HG02623 (cell line): ENCODE measurements at regions not wholly inside any gene's neighbourhood (a gene's known extent, or its start where the extent isn't known, plus 50 kb on each side); places are given as distances from the start of the nearest gene placed in this dataset.
"Not testable (repeated sequence)": the region's sequence is repeated elsewhere in the genome, so short reads cannot be mapped to it uniquely, and the experiment has no call there.

ENCODE experiments used
- ATAC-seq: cut with Tn5 transposase; IDR thresholded peaks from one replicate; pipeline ENCODE4 v1.9.1; 2021; ENCODE audit warnings: moderate library complexity; ENCODE audit not compliant: unreplicated experiment

DNA sequence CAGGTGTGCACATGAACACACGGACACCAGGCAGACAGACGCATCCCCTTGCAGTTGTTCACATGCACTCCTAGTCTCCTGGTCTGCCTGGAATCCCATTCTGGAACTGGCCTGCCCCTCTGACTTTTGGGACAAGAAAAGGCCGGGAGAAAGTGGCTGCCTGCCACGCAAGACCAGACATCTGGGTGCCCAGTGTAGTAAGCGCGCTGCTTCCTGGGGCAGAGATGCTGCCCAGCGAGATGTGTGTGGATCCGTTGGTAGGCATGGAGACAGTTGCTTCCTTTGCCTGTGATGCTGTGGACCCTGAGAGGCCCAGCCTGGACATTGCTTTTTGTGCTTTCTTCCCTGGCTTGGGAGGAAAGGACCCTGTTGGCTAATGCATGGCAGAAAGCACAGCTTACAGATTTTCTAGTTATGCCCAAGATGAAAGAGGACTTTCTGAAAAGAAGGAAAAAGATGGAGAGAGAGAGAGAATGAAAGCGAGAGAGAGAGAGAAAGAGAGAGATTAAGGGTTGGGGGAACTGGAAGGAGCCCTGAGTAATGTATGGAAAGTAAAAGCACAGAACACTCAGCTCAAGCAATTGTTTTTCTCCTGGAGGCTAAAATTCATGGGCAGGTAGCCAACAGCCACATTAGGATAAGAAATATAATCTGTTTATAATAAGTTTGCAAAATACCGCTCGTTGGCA is 235.3 kb downstream of the BCL2L11 start:
- ATAC-seq: not testable (repeated sequence)

DNA sequence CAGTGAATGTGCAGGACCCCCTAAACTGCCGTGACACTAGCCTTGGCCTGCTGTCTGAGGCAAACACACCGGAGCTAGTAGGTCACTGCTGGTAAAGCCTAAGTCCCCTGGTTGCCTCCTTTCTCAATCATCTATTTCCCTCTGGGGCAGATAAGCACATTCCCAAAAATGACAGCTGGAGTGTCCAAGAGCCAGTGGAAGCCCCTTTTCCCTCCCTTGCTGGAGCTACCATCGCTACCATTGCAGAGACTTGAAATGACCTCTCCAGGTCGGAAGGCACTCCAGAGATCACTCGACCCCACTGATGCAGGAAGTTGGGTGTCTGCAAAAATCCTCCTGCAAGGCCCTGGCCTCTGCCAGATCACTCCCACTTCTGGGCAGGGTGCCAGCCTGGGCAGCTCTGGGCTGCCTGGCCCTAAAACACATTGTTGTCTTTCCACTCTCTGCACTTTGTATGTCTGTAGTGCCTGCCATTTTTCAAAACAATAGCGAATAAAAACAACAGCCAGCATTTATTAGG is 235.9 kb downstream of the BCL2L11 start:
- ATAC-seq: not testable (repeated sequence)

DNA sequence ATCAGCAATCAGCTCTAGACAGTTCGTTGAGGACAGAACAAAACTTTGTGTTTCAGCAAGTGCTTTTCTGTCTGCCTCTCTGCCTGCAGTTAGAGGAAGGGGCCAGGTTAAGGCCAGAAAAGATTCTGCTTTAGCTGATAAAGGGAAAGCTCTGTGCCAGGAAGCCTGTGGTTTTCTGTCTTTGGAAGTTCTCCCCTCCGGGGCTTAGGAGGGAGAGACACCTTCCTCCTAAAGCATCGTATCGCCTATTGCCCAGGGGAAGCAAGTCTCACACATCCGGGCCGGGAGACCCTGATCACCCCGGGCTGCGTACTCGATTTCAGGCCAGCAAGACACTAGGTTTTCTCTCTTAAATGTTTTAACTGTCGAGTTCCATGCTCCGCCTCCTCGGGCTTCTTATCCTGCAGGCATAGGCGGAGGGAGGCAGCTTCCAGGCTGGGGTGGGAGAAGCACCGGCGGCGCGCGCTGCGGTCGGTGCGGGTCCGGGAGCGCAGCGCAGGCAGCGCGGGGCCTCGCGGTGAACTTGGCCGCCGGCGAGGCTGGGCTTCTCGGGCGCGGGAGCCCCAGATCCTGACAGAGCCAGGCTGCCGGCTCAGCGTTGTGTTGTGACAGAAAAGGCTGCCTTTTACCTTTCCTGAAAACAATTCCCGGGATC is 245.4 kb downstream of the BCL2L11 start:
- not testable (repeated sequence) for ATAC-seq

DNA sequence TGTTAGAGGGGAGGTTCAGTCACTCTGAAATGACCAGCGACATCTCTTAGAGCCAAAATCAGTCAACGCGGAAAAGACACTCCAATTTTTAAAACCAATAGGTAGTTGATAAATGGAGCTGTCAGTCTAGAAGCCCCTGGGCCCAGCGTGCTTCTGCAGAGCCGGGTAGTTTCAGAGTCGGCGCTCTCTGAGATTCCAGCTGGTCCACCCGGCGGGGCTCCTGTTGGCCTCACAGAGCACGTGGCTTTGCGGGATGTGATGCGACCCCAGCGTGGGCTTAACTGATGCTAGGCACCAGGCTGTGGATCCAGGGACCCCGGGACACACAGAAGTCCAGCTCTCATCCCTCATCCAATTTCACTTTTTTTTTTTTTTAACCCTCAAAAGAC is 245.9 kb downstream of the BCL2L11 start:
- not testable (repeated sequence) for ATAC-seq

DNA sequence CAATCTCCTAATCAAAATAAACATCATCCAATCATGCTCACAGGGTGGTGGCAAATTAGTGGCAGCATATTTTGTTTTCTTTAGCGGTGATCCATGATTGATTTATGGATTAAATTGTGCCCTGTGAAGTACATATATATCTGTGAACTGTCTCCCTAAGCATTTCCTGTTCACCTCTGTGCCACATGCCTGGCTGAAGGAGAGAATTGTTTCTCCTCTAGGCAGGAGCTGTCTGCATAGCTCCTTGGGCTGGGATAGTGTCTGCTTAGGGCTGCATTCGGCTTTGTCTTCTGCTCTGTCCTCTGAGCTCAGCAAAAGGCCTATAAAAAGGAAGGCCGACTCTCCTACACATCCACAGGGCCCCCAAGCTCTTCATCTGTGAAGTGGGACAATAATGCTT is 246.4 kb downstream of the BCL2L11 start:
- not testable (repeated sequence) for ATAC-seq

DNA sequence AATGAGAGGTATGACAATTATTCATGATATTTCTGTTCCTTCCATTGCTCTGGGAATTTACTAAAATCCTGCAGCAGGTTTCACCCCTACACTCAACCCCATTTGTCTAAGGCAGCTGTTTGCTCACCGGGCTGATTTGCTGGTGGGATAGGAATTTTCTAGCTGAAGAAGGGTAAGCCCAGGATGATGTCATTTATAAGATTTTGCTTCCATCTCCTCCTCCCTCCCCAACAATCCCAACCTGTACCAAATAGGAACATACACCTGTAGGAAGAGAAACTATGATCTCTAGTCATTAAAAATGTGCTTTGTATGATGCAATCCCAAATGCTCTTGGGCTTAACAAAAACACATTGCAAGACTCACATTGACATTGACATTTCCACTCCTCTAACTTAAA is 247.2 kb downstream of the BCL2L11 start:
- not testable (repeated sequence) for ATAC-seq

DNA sequence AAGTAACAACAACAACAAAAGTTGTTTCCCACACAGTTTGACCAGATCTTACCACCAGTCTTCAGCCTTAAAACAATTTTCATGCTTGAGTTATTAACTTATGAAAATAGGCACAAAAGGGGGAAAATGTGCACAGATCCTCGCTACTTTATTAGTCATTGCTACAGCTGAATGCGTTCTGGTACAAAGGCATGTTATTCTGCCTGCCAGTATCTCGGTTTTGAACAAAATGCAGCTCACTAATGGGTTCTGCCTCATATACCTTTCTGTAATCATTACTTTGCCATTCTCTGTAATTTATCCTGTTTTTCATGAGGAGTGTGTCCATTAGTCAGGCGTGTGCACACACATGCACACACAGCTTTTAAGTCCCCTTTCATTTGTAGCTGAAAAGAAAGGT is 247.6 kb downstream of the BCL2L11 start:
- not testable (repeated sequence) for ATAC-seq

DNA sequence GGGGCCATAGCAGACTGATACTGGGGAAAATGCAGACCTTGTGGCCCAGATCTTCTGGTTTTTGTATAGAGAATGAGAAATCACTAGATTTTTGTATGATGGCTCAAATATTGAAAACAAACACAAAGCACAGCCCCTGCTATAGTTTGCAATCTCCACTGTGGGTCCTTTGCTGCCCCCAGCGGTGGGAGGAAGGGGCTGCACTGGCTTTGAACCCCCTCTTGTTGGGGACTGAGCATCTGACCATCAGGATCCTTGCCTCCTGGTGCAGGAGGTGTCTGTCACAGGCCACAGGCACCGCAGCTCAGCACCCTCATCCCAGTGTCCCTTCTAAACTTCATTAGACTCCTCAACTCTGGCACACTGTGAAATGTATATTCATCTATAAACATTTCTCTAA is 252.3 kb downstream of the BCL2L11 start:
- not testable (repeated sequence) for ATAC-seq

DNA sequence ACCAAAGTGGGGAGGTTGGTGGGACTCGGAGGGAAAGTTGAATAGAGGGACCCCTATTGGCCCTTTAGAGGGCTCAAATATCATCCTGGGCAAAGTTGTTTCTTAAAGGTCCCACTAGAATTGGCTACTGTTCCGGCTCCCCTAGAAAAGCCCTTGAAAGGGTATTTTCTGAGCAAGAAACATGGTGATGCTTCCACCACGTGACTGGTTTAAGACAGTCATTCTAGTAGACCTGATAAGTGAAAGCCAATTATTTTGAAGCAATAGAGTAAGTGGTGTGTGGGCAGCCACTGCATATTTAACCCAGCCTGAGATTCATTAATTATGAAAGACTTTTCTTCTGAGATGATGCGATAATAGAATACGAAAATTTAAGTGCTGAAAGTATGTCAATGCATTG is 253.3 kb downstream of the BCL2L11 start:
- ATAC-seq: not testable (repeated sequence)

DNA sequence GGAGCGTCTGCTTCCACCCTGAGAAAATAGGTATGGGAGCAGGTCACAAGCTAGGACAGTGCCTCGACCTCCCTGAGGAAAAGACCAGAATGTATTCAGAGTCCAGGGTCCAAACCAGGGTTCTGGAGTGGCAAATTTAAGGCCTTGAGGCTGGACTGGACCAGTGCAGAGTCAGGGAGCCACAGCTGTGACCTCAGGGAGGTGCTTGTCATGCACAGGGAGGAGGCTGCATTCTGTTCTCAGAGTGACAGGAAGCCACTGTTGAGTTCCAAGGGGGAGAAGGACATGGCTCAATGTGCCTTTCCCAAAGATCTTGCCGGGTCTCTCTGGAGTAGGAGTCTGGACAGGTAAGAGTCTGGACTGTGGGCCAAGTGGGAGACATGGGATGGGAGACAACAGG is 254.0 kb downstream of the BCL2L11 start:
- ATAC-seq: not testable (repeated sequence)

DNA sequence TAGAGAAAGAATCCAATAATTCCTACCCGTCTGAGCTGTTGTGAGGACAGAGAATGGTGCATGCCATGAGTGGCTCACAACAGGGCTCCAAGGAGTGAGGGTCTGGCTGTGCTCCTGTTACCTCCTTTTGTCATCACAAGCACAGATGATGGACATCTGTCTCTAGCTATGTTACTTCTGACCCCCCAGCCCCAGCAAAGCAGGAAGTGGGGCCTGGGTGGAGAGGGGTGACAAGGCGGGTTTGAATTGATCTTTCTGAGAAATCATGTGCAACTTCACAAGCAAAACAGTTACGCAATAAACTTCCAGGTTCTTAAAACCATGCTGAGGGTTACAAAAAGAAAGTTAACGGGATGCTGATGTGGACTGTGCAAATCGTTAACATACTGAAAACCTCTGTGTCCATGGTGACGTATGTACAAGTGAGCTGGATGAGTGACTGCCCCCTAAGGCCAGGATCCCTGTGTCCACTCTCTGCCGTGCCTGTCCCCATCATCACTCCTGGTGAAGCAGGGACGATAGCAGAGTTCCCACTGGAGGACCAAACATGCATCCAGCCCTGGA is 254.7 kb downstream of the BCL2L11 start:
- ATAC-seq: not testable (repeated sequence)

DNA sequence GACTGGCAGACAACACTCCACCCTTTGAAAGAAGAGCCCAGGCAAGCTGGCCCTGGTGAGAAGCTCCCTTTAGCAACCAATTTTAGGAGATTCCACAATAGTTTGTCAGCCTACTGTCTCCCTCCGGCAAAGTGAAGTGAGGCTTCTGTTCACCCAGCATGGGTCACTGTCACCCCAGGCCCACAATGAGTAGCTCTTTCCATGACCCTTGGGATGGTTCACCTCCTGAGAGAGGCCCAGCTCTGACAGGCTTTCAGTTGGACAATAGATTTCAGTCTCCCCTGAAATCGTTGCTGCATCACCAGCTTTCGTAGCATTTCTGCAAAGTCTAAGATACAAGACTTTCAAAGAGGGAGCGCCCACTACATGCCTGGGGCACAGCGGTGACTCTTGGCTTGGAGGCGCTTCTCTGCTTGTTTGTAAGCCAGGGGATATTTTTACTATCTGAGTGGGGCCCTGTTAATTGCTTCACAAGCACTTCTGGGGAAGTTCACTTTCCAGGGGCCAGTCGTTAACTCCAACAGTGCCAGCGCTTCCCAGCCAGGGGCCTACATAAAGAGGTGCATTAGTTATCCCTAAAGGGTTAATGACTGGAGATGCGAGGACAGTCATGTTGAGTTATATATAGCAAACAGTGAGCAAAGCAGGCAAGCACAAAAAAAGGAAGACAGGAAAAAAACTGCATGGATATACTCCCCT is 255.7 kb downstream of the BCL2L11 start:
- not testable (repeated sequence) for ATAC-seq

DNA sequence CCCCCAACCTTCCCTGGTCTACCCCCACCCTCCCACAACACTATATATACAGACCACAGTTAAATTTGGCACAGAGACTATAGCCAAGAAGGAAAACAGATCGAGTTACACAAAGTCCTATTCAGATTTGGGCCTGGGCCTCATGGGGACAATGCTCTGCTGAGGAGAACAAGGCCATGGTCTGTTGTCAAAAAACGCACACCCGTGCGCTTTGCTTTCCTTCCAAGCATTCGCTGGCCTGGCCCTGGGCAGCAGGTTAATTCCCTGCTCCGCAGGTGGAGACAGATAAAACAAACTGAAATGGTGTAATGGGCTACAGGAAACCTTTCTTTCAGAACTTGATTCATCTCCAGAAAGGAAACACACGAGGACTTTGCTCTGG is 256.2 kb downstream of the BCL2L11 start:
- ATAC-seq: not testable (repeated sequence)

DNA sequence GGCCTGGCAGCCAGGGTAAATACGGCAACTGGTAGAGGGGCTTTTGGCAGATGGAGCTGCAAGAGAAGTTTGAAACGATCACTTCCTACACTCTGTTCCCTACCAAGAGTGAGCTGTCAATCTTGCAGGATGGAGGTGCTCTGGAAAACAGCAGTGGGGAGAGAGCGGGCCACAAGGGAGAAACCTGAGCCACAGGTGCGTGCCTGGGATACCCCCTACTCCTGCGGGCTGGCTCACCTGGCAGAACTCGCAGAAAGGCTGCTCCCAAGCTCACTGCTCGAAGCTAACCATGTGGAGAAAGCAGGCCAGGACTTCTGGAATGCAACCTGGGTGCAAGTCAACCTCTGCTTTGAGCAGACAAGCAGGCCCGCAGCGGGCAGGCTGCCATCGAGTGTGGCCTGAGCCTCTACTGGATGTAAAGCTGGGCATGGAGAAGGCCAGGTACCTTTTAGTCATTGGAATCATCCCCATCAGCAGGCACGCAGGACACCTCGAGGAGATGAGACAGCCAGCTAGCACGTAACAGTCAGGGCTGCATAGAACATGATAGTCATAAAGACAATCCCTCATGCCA is 256.8 kb downstream of the BCL2L11 start:
- not testable (repeated sequence) for ATAC-seq

DNA sequence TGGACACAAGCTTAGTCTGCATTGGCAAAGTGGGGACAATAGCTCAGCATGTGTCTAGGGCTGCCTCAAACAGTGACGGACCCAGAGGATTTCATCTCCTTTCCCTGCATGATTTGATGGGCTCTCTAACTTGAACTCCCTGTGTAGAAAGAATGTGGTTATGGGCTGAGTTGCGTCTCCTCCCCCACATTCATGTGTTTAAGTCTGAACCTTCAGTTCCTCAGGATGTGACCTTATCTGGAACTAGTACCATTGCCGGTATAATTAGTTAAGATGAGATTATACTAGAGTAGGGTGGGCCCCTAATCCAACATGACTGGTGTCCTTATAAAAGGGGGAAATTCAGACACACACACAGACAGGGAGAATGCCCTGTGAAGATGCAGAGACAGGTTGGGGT is 257.6 kb downstream of the BCL2L11 start:
- not testable (repeated sequence) for ATAC-seq

DNA sequence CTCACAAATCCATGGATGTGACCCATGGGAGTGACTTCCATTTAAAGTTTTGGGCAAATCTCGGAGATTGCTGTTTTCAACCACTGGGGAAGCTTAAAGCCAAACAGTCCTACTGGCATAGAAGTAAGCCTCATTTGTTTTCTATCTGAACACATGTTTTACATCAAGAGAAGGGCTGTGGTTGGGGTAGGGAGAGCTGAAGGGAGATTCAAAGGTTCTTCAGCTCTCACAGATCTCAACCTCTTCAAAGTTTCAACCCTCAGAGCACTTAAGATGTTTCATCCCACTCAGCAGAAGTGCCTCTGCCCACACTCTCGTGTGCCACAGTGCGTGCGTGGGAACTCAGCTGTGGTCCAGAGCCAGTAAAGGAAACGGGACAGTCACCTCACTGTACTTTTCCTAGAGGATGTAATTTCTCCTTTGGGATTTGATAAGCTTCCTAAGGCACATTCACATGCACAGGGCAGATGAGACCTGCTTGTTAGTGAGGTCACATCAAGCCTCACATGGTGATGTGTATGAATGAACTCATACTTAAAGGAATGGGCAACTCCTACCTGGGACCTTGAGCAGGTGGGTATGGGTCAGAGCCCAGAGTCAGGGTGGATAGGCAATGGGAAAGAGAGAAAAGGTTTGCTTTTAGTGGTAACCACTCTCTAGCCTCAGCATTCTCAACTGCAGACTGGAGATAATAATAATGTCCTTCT is 260.2 kb downstream of the BCL2L11 start:
- not testable (repeated sequence) for ATAC-seq

DNA sequence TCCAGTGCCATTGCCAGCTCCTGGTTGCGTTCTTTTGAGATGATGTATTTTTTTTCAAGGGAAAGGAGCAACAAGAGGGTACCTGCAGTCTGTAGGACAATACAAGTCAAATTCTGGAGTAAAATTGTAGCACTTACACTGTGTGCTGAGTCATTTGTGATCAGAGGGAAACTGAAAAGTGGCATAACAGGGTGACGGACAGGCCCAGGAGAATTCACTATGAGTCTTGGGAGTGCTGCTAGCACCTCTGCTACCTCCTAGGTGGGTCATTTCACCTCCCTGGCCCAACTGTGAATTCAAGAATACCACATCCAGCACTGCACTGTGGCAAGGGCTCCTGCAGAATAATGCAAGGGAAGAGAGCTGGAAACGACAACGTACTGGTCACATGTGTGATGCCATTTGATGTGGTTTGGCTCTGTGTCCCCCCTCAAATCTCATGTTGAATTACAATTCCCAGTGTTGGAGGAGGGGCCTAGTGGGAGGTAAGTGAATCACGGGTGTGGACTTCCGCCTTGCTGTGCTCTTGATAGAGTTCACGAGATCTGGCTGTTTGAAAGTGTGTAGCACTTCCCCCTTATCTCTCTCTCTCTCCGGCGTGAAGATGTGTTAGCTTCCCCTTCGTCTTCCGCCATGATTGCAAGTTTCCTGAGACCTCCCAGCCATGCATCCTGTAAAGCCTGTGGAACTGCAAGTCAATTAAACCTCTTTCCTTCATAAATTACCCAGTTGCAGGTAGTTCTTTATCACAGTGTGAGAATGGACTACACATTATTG is 261.0 kb downstream of the BCL2L11 start:
- ATAC-seq: not testable (repeated sequence)

DNA sequence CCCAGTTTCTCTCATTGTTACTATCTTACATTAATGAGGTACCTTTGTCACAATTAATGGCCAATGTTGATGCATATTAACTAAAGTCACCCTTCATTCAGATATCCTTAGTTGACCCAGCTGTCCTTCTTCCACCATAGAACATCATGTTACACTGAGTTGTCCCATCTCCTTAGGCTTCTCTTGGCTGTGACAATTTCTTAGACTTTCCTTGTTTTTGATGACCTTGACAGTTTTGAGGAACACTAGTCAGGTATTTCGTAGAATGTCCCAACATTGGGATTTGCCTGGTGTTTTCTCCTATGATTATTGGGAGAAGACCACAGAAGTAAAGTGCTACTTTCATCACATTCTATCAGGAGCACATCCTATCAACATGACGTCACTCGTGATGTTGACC is 261.8 kb downstream of the BCL2L11 start:
- ATAC-seq: not testable (repeated sequence)

DNA sequence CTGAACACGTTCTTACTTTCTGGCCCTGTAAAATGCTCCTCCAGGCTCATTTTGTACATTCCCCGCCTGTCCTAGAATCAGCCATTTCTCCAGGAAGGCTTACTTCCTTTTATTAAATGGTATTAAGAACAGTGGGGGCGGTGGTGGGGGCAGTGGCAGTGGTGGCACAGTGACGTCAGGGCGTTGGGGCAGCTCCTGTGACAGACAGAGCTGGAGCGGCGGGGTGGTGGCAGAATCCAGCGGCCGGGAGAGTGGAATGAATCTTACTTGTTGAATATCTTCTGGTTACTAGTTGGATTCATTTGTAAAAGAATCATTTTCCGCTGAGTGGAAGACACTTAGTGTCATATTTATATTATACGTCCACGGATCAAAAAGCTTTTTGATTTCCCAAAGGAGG is 262.6 kb downstream of the BCL2L11 start:
- not testable (repeated sequence) for ATAC-seq
